PC-3 (cell line): ENCODE measurements at regions not wholly inside any gene's neighbourhood (a gene's known extent, or its start where the extent isn't known, plus 50 kb on each side); places are given as distances from the start of the nearest gene placed in this dataset.

Source experiments
- ATAC-seq: fragments of 200-7000 bp; cut with Tn5 transposase; 2 replicates; pipeline ENCODE4 v1.9.1; 2020; ENCODE audit warnings: mild to moderate bottlenecking, moderate library complexity
- BruUV-seq: library from RNA; stranded (reverse); fragments of 400-500 nt; replicated peaks from 2 replicates; lab custom pipeline; 2021; lab: Mats Ljungman, UMichigan
- CTCF ChIA-PET: fragments of 300-600 bp; sonication (Branson Sonifier 250); formaldehyde crosslinking; loops from one replicate; lab custom pipeline; 2022; ENCODE audit warnings: antibody characterized with exemption; lab: Charles Lee
- POLR2A ChIA-PET: fragments of 300-600 bp; sonication (Branson Sonifier 250); formaldehyde crosslinking; loops from one replicate; lab custom pipeline; 2022; ENCODE audit warnings: antibody characterized with exemption; ENCODE audit not compliant: unreplicated experiment; lab: Charles Lee
- DNase-seq: peaks from one replicate; pipeline ENCODE4 v3.0.0-alpha.2; 2015
- H2AFZ ChIP-seq: fragments of 300-600 bp; sonication (generic); 2 replicates; pipeline ENCODE4 v1.6.0; 2016; ENCODE audit warnings: antibody characterized with exemption, low read length
- H3F3A ChIP-seq: fragments of 300-600 bp; sonication (generic); one replicate; pipeline ENCODE4 v1.6.0; 2017; ENCODE audit warnings: antibody characterized with exemption, low read length, control low read depth, mild to moderate bottlenecking; ENCODE audit not compliant: unreplicated experiment
- H3K27ac ChIP-seq: fragments of 300-600 bp; sonication (generic); 2 replicates; pipeline ENCODE4 v1.5.1; 2016; ENCODE audit warnings: mild to moderate bottlenecking, low read length
- H3K27me3 ChIP-seq: fragments of 300-600 bp; sonication (generic); 2 replicates; pipeline ENCODE4 v1.6.1; 2016; ENCODE audit warnings: low read length, mixed read lengths
- H3K36me3 ChIP-seq: fragments of 300-600 bp; sonication (generic); 2 replicates; pipeline ENCODE4 v1.6.1; 2016; ENCODE audit warnings: low read depth, mixed run types, low read length, mixed read lengths
- H3K4me1 ChIP-seq: fragments of 300-600 bp; sonication (generic); 2 replicates; pipeline ENCODE4 v1.5.1; 2016; ENCODE audit warnings: low read length; ENCODE audit not compliant: insufficient read depth
- H3K4me2 ChIP-seq: fragments of 300-600 bp; sonication (generic); 2 replicates; pipeline ENCODE4 v1.6.0; 2016; ENCODE audit warnings: low read length
- H3K4me3 ChIP-seq: fragments of 300-600 bp; sonication (generic); 2 replicates; pipeline ENCODE4 v1.5.1; 2016; ENCODE audit warnings: mild to moderate bottlenecking, low read length, mixed read lengths
- H3K79me2 ChIP-seq: fragments of 300-600 bp; sonication (generic); 2 replicates; pipeline ENCODE4 v1.6.1; 2017; ENCODE audit warnings: low read length, mixed read lengths
- H3K9ac ChIP-seq: fragments of 300-600 bp; sonication (generic); 2 replicates; pipeline ENCODE4 v1.6.0; 2016; ENCODE audit warnings: mild to moderate bottlenecking, low read length
- H3K9me2 ChIP-seq: fragments of 300-600 bp; sonication (generic); replicated peaks from 2 replicates; pipeline ENCODE4 v1.6.1; 2016; ENCODE audit warnings: mixed run types, low read length, mixed read lengths
- H3K9me3 ChIP-seq: fragments of 300-600 bp; sonication (generic); 2 replicates; pipeline ENCODE4 v1.6.1; 2016; ENCODE audit warnings: low read length, mixed read lengths
- H4K20me1 ChIP-seq: fragments of 300-600 bp; sonication (generic); 2 replicates; pipeline ENCODE4 v1.6.1; 2016; ENCODE audit warnings: low read length, mixed read lengths
- CTCF ChIP-seq: fragments of 300-600 bp; sonication (generic); conservative IDR thresholded peaks from 2 replicates; pipeline ENCODE4 v1.5.1; 2017; ENCODE audit warnings: antibody characterized with exemption, low read depth, mild to moderate bottlenecking, low read length
- EZH2 ChIP-seq: fragments of 300-600 bp; sonication (generic); IDR thresholded peaks from one replicate; pipeline ENCODE4 v1.6.1; 2017; ENCODE audit warnings: antibody characterized with exemption, mild to moderate bottlenecking, low read length; ENCODE audit not compliant: unreplicated experiment
- EZH2phosphoT487 ChIP-seq: fragments of 300-600 bp; sonication (generic); IDR thresholded peaks from 2 replicates; pipeline ENCODE4 v1.6.1; 2018; ENCODE audit warnings: mild to moderate bottlenecking, antibody characterized with exemption, low read length, borderline replicate concordance
- intact Hi-C: fragments of 100-400 bp; cut with micrococcal nuclease; formaldehyde crosslinking; loops from 2 replicates; pipeline ENCODE4 v1.9.0; 2023

GRCh38 chr5:66513130-66513529, 83.1 kb upstream of the MAST4 start:
- H2AFZ ChIP-seq = no peak overlapping the region
- H3K4me3 ChIP-seq = no peak overlapping the region
- DNase-seq (no peak), ATAC-seq (no peak)
- no TSS peak for BruUV-seq
- POLR2A ChIA-PET = no interaction called here
- H3F3A ChIP-seq = no peaks in the 10 kb centered on the region
- H3K27ac ChIP-seq = no peak overlapping the region
- TF ChIP-seq EZH2phosphoT487 (no peak), CTCF (no peak), EZH2 (no peak)
- H3K9ac ChIP-seq = no peak overlapping the region
- no peak overlapping the region for H3K4me2 ChIP-seq
- intact Hi-C loops = no loop called here
- CTCF ChIA-PET = no interaction called here
- no peaks in the 10 kb centered on the region for H4K20me1 ChIP-seq
- H3K9me2 ChIP-seq = no peaks in the 10 kb centered on the region
- H3K79me2 ChIP-seq = no peaks in the 10 kb centered on the region
- no peaks in the 10 kb centered on the region for H3K4me1 ChIP-seq
- no peaks in the 10 kb centered on the region for H3K36me3 ChIP-seq
- H3K9me3 ChIP-seq = no peaks in the 10 kb centered on the region
- no peaks in the 10 kb centered on the region for H3K27me3 ChIP-seq

GRCh38 chr5:66515209-66515608, 81.0 kb upstream of the MAST4 start:
- CTCF ChIA-PET = no interaction called here

GRCh38 chr5:66516550-66516949, 79.6 kb upstream of the MAST4 start:
- H3K4me1 ChIP-seq = no peaks in the 10 kb centered on the region
- no peak overlapping the region for H3K9ac ChIP-seq
- no peaks in the 10 kb centered on the region for H3K27me3 ChIP-seq
- no peaks in the 10 kb centered on the region for H3K9me3 ChIP-seq
- no TSS peak for BruUV-seq
- H3K79me2 ChIP-seq = no peaks in the 10 kb centered on the region
- H3K4me2 ChIP-seq = no peak overlapping the region
- intact Hi-C loops = no loop called here
- no peaks in the 10 kb centered on the region for H3K9me2 ChIP-seq
- H3F3A ChIP-seq = no peaks in the 10 kb centered on the region
- H4K20me1 ChIP-seq = no peaks in the 10 kb centered on the region
- no peak overlapping the region for H3K4me3 ChIP-seq
- no peaks in the 10 kb centered on the region for H3K36me3 ChIP-seq
- ATAC-seq (no peak), DNase-seq (no peak)
- TF ChIP-seq CTCF (no peak), EZH2phosphoT487 (no peak), EZH2 (no peak)
- ChIA-PET CTCF (no interaction called here), POLR2A (no interaction called here)
- H2AFZ ChIP-seq = no peak overlapping the region
- no peak overlapping the region for H3K27ac ChIP-seq

More at GRCh38 chr5:66515209-66515608, 81.0 kb upstream of the MAST4 start:
- Histone ChIP-seq H3K36me3 (no peaks in the 10 kb centered on the region), H3K4me2 (no peak overlapping the region), H3K4me3 (no peak overlapping the region), H3F3A (no peaks in the 10 kb centered on the region), H3K9ac (no peak overlapping the region), H3K27me3 (no peaks in the 10 kb centered on the region), H3K79me2 (no peaks in the 10 kb centered on the region), H2AFZ (no peak overlapping the region), H3K4me1 (no peaks in the 10 kb centered on the region), H4K20me1 (no peaks in the 10 kb centered on the region), H3K9me2 (no peaks in the 10 kb centered on the region), H3K27ac (no peak overlapping the region), H3K9me3 (no peaks in the 10 kb centered on the region)
- POLR2A ChIA-PET = no interaction called here
- intact Hi-C loops = no loop called here
- ATAC-seq (no peak), DNase-seq (no peak)
- BruUV-seq = no TSS peak
- TF ChIP-seq EZH2phosphoT487 = no peak
- no peak for TF ChIP-seq EZH2
- no peak for TF ChIP-seq CTCF
